Retinal pigment epithelial cell (primary cell): ENCODE measurements at regions not wholly inside any gene's neighbourhood (a gene's known extent, or its start where the extent isn't known, plus 50 kb on each side); places are given as distances from the start of the nearest gene placed in this dataset.

Experiments used
- DNase-seq: peaks from one replicate; pipeline ENCODE4 v3.0.0-alpha.2; 2010; ENCODE audit warnings: low read depth
- H3K4me3 ChIP-seq: 2 replicates; pipeline ENCODE4 v1.5.1; 2011; ENCODE audit warnings: mild to moderate bottlenecking, low read length, control low read depth, moderate library complexity
- CTCF ChIP-seq: conservative IDR thresholded peaks from 2 replicates; pipeline ENCODE4 v1.5.1; 2011; ENCODE audit warnings: low read depth, low read length, control low read depth, inconsistent platforms

- DNase-seq, result no peak
- H3K4me3 ChIP-seq, result no peak overlapping the region
- TF ChIP-seq CTCF, result no peak
Observed at GRCh38 chr7:51634538-51634937, 317.9 kb upstream of the COBL start.

- no peak for TF ChIP-seq CTCF
- no peak overlapping the region for H3K4me3 ChIP-seq
- no peak for DNase-seq
Observed at GRCh38 chr7:51634025-51634424, 317.4 kb upstream of the COBL start.

- no peak for TF ChIP-seq CTCF
- no peak overlapping the region for H3K4me3 ChIP-seq
- no peak for DNase-seq
Observed at GRCh38 chr7:51633596-51633995, 317.0 kb upstream of the COBL start.

- DNase-seq, result no peak
- no peak for TF ChIP-seq CTCF
- H3K4me3 ChIP-seq, result no peak overlapping the region
Observed at GRCh38 chr7:51633006-51633405, 316.4 kb upstream of the COBL start.

- no peak for TF ChIP-seq CTCF
- H3K4me3 ChIP-seq, result no peak overlapping the region
- no peak for DNase-seq
Observed at GRCh38 chr7:51630933-51631332, 314.3 kb upstream of the COBL start.

GRCh38 chr7:51629206-51629605, 312.6 kb upstream of the COBL start:
- no peak overlapping the region for H3K4me3 ChIP-seq
- no peak for TF ChIP-seq CTCF
- DNase-seq, result no peak

- no peak for DNase-seq
- H3K4me3 ChIP-seq, result no peak overlapping the region
- TF ChIP-seq CTCF, result no peak
Observed at GRCh38 chr7:51621956-51622355, 305.3 kb upstream of the COBL start.
